ENCODE measurements at regions not wholly inside any gene's neighbourhood (a gene's known extent, or its start where the extent isn't known, plus 50 kb on each side); places are given as distances from the start of the nearest gene placed in this dataset.

DNA sequence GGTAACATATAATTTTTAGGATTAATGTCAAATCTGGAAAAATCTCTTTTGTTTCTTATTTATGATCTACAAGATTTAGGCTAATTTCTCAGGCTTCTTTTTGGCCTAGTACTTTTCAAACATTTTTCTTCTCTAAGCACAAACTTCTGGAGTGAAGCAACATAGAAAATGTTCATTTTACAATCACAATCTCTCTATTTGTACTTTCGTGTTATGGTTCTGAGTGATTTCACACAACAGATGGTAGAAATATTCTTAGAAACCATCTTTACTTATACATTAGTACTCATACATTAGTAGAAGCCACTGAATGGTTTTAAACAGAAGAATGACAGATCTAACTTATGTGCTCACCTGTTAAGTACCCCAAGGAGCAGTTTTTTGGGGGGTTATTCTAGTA lies 106.3 kb upstream of the ANO3 start:
- TF ChIP-seq, protein P1, sequence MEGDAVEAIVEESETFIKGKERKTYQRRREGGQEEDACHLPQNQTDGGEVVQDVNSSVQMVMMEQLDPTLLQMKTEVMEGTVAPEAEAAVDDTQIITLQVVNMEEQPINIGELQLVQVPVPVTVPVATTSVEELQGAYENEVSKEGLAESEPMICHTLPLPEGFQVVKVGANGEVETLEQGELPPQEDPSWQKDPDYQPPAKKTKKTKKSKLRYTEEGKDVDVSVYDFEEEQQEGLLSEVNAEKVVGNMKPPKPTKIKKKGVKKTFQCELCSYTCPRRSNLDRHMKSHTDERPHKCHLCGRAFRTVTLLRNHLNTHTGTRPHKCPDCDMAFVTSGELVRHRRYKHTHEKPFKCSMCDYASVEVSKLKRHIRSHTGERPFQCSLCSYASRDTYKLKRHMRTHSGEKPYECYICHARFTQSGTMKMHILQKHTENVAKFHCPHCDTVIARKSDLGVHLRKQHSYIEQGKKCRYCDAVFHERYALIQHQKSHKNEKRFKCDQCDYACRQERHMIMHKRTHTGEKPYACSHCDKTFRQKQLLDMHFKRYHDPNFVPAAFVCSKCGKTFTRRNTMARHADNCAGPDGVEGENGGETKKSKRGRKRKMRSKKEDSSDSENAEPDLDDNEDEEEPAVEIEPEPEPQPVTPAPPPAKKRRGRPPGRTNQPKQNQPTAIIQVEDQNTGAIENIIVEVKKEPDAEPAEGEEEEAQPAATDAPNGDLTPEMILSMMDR (IDR thresholded peaks at IDR 0.05; ENCODE audit: borderline replicate concordance, extremely low read depth, low read length, poor library complexity, severe bottlenecking) = no peak
- TF ChIP-seq EZH2 (IDR thresholded peaks at IDR 0.05; ENCODE audit: borderline replicate concordance, low read depth, low read length, severe bottlenecking) = no peak

All from DND-41 (cell line).